Panc1 (cell line): ENCODE measurements at regions not wholly inside any gene's neighbourhood (a gene's known extent, or its start where the extent isn't known, plus 50 kb on each side); places are given as distances from the start of the nearest gene placed in this dataset.
"Not testable (repeated sequence)": the region's sequence is repeated elsewhere in the genome, so short reads cannot be mapped to it uniquely, and the experiment has no call there.

ENCODE experiments used
- POLR2AphosphoS5 ChIP-seq: IDR thresholded peaks from 2 replicates; pipeline ENCODE4 v1.6.1; 2012; ENCODE audit warnings: mild to moderate bottlenecking, low read depth, low read length, moderate library complexity
- SIN3A ChIP-seq: IDR thresholded peaks from 2 replicates; pipeline ENCODE4 v1.6.1; 2012; ENCODE audit warnings: low read depth, mild to moderate bottlenecking, low read length, moderate library complexity, borderline replicate concordance; ENCODE audit not compliant: insufficient read depth
- TCF7L2 ChIP-seq: IDR thresholded peaks from 2 replicates; pipeline ENCODE4 v1.6.1; 2011; ENCODE audit warnings: mild to moderate bottlenecking, low read depth, low read length, inconsistent platforms
- TF ChIP-seq, protein P1 (sequence below): fragments of 450-650 bp; IDR thresholded peaks from 2 replicates; pipeline ENCODE4 v1.5.1; 2017; ENCODE audit warnings: mild to moderate bottlenecking
- TF ChIP-seq, protein P2 (sequence below), 2 experiments: IDR thresholded peaks; 2 replicates each; pipeline ENCODE4 v1.6.1; 2011 to 2012; ENCODE audit warnings: low read depth in 2 of 2, control low read depth in 1 of 2, low read length in 1 of 2, mild to moderate bottlenecking in 1 of 2, moderate library complexity in 1 of 2; ENCODE audit not compliant: insufficient read depth in 1 of 2

DNA sequence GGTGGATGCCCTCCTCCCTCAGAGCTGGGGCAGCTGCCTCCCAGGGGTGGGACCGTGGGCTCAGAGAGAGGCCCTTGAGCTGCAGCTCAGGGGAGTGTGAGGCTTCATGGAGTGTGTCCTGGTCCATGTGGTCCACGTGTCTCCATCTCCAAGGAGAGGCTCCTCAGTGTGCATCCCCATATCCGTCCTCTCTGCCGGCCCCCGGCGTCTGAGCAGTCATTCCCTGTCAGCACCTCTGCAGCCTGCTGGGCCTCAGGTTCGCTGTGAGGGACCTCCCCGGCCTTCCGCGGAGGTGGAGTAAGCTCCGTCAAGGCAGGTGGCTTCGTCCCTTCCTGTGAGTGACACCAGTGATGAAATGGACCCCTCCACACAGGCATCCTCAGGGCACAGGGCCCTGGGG lies 160.7 kb upstream of the POTEB2 start:
- TF ChIP-seq POLR2AphosphoS5, SIN3A, TCF7L2: not testable (repeated sequence)
- TF ChIP-seq, protein P1, sequence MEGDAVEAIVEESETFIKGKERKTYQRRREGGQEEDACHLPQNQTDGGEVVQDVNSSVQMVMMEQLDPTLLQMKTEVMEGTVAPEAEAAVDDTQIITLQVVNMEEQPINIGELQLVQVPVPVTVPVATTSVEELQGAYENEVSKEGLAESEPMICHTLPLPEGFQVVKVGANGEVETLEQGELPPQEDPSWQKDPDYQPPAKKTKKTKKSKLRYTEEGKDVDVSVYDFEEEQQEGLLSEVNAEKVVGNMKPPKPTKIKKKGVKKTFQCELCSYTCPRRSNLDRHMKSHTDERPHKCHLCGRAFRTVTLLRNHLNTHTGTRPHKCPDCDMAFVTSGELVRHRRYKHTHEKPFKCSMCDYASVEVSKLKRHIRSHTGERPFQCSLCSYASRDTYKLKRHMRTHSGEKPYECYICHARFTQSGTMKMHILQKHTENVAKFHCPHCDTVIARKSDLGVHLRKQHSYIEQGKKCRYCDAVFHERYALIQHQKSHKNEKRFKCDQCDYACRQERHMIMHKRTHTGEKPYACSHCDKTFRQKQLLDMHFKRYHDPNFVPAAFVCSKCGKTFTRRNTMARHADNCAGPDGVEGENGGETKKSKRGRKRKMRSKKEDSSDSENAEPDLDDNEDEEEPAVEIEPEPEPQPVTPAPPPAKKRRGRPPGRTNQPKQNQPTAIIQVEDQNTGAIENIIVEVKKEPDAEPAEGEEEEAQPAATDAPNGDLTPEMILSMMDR, result not testable (repeated sequence)
- TF ChIP-seq, protein P2, sequence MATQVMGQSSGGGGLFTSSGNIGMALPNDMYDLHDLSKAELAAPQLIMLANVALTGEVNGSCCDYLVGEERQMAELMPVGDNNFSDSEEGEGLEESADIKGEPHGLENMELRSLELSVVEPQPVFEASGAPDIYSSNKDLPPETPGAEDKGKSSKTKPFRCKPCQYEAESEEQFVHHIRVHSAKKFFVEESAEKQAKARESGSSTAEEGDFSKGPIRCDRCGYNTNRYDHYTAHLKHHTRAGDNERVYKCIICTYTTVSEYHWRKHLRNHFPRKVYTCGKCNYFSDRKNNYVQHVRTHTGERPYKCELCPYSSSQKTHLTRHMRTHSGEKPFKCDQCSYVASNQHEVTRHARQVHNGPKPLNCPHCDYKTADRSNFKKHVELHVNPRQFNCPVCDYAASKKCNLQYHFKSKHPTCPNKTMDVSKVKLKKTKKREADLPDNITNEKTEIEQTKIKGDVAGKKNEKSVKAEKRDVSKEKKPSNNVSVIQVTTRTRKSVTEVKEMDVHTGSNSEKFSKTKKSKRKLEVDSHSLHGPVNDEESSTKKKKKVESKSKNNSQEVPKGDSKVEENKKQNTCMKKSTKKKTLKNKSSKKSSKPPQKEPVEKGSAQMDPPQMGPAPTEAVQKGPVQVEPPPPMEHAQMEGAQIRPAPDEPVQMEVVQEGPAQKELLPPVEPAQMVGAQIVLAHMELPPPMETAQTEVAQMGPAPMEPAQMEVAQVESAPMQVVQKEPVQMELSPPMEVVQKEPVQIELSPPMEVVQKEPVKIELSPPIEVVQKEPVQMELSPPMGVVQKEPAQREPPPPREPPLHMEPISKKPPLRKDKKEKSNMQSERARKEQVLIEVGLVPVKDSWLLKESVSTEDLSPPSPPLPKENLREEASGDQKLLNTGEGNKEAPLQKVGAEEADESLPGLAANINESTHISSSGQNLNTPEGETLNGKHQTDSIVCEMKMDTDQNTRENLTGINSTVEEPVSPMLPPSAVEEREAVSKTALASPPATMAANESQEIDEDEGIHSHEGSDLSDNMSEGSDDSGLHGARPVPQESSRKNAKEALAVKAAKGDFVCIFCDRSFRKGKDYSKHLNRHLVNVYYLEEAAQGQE (IDR thresholded peaks at IDR 0.05; ENCODE audit: insufficient read depth in 1 of 2, low read depth in 2 of 2, low read length in 1 of 2), result not testable (repeated sequence)
